ENCODE measurements at regions not wholly inside any gene's neighbourhood (a gene's known extent, or its start where the extent isn't known, plus 50 kb on each side); places are given as distances from the start of the nearest gene placed in this dataset.

GRCh38 chr3:622314-622713, 425.8 kb downstream of the CHL1 start (continued):
- TF ChIP-seq HDAC6 (IDR thresholded peaks at IDR 0.05; ENCODE audit: low read depth, low read length) (no peak), NANOG (IDR thresholded peaks at IDR 0.05; ENCODE audit: insufficient read depth, low read depth, low read length, poor library complexity, severe bottlenecking) (no peak), KDM5A (IDR thresholded peaks at IDR 0.05; ENCODE audit: low read length) (no peak)

Measured in H1 (cell line).